H1 (cell line): ENCODE measurements at regions not wholly inside any gene's neighbourhood (a gene's known extent, or its start where the extent isn't known, plus 50 kb on each side); places are given as distances from the start of the nearest gene placed in this dataset.

ENCODE experiments used
- CTCF ChIA-PET: fragments of 300-600 bp; sonication (Branson Sonifier 250); formaldehyde crosslinking; loops from one replicate; lab custom pipeline; 2021; ENCODE audit not compliant: partially characterized antibody; lab: Charles Lee
- POLR2A ChIA-PET: fragments of 300-600 bp; sonication (Branson Sonifier 250); formaldehyde crosslinking; loops from one replicate; lab custom pipeline; 2021; ENCODE audit warnings: inconsistent platforms; ENCODE audit not compliant: partially characterized antibody; lab: Charles Lee
- DNase-seq, 2 experiments: peaks; one replicate each; pipeline versions ENCODE4 v3.0.0 to v3.0.0-alpha.2; 2010 to 2022; ENCODE audit warnings: low spot score in 2 of 2, low read depth in 1 of 2, mixed read lengths in 1 of 2
- FAIRE-seq: peaks from 2 replicates; lab custom pipeline; 2011; peaks lifted over from hg19 to GRCh38; lab: Jason Lieb, UNC
- H2AFZ ChIP-seq: 2 replicates; pipeline ENCODE4 v1.8.1; 2012; ENCODE audit warnings: low read length, inconsistent platforms
- H2AK5ac ChIP-seq: 2 replicates; pipeline ENCODE4 v1.6.1; 2013; ENCODE audit warnings: low read depth, low read length
- H2BK120ac ChIP-seq: replicated peaks from 2 replicates; pipeline ENCODE3; 2013; ENCODE audit warnings: low read depth, low read length, inconsistent platforms
- H2BK12ac ChIP-seq: 2 replicates; pipeline ENCODE4 v1.6.1; 2013; ENCODE audit warnings: low read depth, low read length
- H2BK15ac ChIP-seq: 2 replicates; pipeline ENCODE4 v1.6.1; 2013; ENCODE audit warnings: low read length
- H2BK20ac ChIP-seq: 2 replicates; pipeline ENCODE4 v1.6.1; 2013; ENCODE audit warnings: low read length
- H2BK5ac ChIP-seq: 2 replicates; pipeline ENCODE4 v1.6.1; 2013; ENCODE audit warnings: low read depth, low read length
- H3K14ac ChIP-seq: 2 replicates; pipeline ENCODE4 v1.6.1; 2013; ENCODE audit warnings: inconsistent platforms; ENCODE audit not compliant: insufficient read length
- H3K18ac ChIP-seq: 2 replicates; pipeline ENCODE4 v1.6.1; 2013; ENCODE audit warnings: low read length; ENCODE audit errors: extremely low read depth
- H3K23ac ChIP-seq: 2 replicates; pipeline ENCODE4 v1.6.1; 2013; ENCODE audit warnings: inconsistent platforms; ENCODE audit not compliant: insufficient read length
- H3K23me2 ChIP-seq: 2 replicates; pipeline ENCODE4 v1.6.1; 2013; ENCODE audit warnings: low read depth, low read length
- H3K27ac ChIP-seq: 2 replicates; pipeline ENCODE4 v1.6.1; 2011; ENCODE audit warnings: low read depth, low read length, inconsistent platforms
- H3K27me3 ChIP-seq, 4 experiments: replicated peaks in 1 of 4; 1 replicate in 1 of 4; 2 replicates in 3 of 4; pipeline versions ENCODE4 v1.6.1 to v1.8.1; 2011 to 2013; ENCODE audit warnings: low read length in 3 of 4, mild to moderate bottlenecking in 3 of 4, inconsistent platforms in 2 of 4, mixed read lengths in 2 of 4, moderate library complexity in 1 of 4; ENCODE audit not compliant: control insufficient read depth in 3 of 4, insufficient read depth in 3 of 4; ENCODE audit errors: extremely low read depth in 1 of 4
- H3K36me3 ChIP-seq, 4 experiments: 2 replicates each; pipeline versions ENCODE4 v1.6.1 to v1.8.1; 2011 to 2013; ENCODE audit warnings: mild to moderate bottlenecking in 4 of 4, low read length in 3 of 4, moderate library complexity in 2 of 4, control low read depth in 1 of 4, inconsistent platforms in 1 of 4; ENCODE audit not compliant: insufficient read depth in 4 of 4, control insufficient read depth in 2 of 4
- H3K4ac ChIP-seq: replicated peaks from 2 replicates; pipeline ENCODE3; 2013; ENCODE audit warnings: low read length, low read depth, mixed read lengths, inconsistent platforms; ENCODE audit not compliant: insufficient read length
- H3K4me1 ChIP-seq, 4 experiments: replicated peaks in 1 of 4; 1 replicate in 1 of 4; 2 replicates in 3 of 4; pipeline versions ENCODE4 v1.6.1 to v1.8.1; 2011 to 2013; ENCODE audit warnings: low read length in 3 of 4, inconsistent platforms in 2 of 4, mixed read lengths in 1 of 4; ENCODE audit not compliant: insufficient read depth in 4 of 4, control insufficient read depth in 3 of 4
- H3K4me2 ChIP-seq, 2 experiments: 2 replicates each; pipeline versions ENCODE4 v1.6.1 to v1.8.1; 2011 to 2013; ENCODE audit warnings: low read depth in 2 of 2, low read length in 2 of 2, control low read depth in 1 of 2, inconsistent platforms in 1 of 2, mild to moderate bottlenecking in 1 of 2; ENCODE audit not compliant: insufficient read depth in 1 of 2
- H3K4me3 ChIP-seq, 4 experiments: fragments of 200-600, 300-600 bp in 1 of 4; sonication (generic), shearing (Covaris generic), sonication (Bioruptor Twin) in 1 of 4; 2 replicates each; pipeline versions ENCODE4 v1.5.1 to v1.8.1; 2011 to 2016; ENCODE audit warnings: low read length in 4 of 4, low read depth in 3 of 4, control low read depth in 2 of 4, inconsistent platforms in 2 of 4, mild to moderate bottlenecking in 2 of 4, mixed read lengths in 1 of 4, moderate library complexity in 1 of 4; ENCODE audit not compliant: insufficient read depth in 2 of 4; ENCODE audit errors: extremely low read depth in 1 of 4
- H3K56ac ChIP-seq: replicated peaks from 2 replicates; pipeline ENCODE3; 2013; ENCODE audit warnings: low read depth, mild to moderate bottlenecking, mixed read lengths, low read length, inconsistent platforms; ENCODE audit not compliant: insufficient read length
- H3K79me1 ChIP-seq: 2 replicates; pipeline ENCODE4 v1.6.1; 2013; ENCODE audit warnings: low read depth, low read length, control low read depth
- H3K79me2 ChIP-seq, 2 experiments: 2 replicates each; pipeline versions ENCODE4 v1.6.1 to v1.8.1; 2012 to 2013; ENCODE audit warnings: low read length in 2 of 2, mild to moderate bottlenecking in 2 of 2, inconsistent platforms in 1 of 2; ENCODE audit not compliant: insufficient read depth in 2 of 2, control insufficient read depth in 1 of 2
- H3K9ac ChIP-seq, 4 experiments: replicated peaks in 1 of 4; 1 replicate in 1 of 4; 2 replicates in 3 of 4; pipeline versions ENCODE4 v1.6.1 to v1.8.1; 2011 to 2013; ENCODE audit warnings: low read depth in 3 of 4, low read length in 3 of 4, control low read depth in 2 of 4, mild to moderate bottlenecking in 2 of 4, moderate library complexity in 2 of 4, inconsistent platforms in 1 of 4; ENCODE audit errors: extremely low read depth in 1 of 4
- H3K9me3 ChIP-seq, 2 experiments: 2 replicates each; pipeline versions ENCODE4 v1.6.1 to v1.8.1; 2012 to 2013; ENCODE audit warnings: mild to moderate bottlenecking in 2 of 2, moderate library complexity in 2 of 2, control low read depth in 1 of 2, inconsistent platforms in 1 of 2, low read depth in 1 of 2, low read length in 1 of 2, mixed read lengths in 1 of 2; ENCODE audit not compliant: insufficient read depth in 2 of 2
- H4K20me1 ChIP-seq, 2 experiments: replicated peaks in 1 of 2; 2 replicates each; pipeline versions ENCODE3 to v1.8.1; 2011 to 2013; ENCODE audit warnings: inconsistent platforms in 2 of 2, low read length in 2 of 2, mild to moderate bottlenecking in 1 of 2; ENCODE audit not compliant: insufficient read depth in 2 of 2, control insufficient read depth in 1 of 2
- H4K5ac ChIP-seq: 2 replicates; pipeline ENCODE4 v1.6.1; 2013; ENCODE audit warnings: low read length, low read depth, mixed read lengths, inconsistent platforms; ENCODE audit not compliant: insufficient read length
- H4K8ac ChIP-seq: 2 replicates; pipeline ENCODE4 v1.8.0; 2013; ENCODE audit warnings: mild to moderate bottlenecking, moderate library complexity, low read length, inconsistent platforms; ENCODE audit not compliant: insufficient read depth; ENCODE audit errors: extremely low read depth
- H4K91ac ChIP-seq: replicated peaks from 2 replicates; pipeline ENCODE3; 2013; ENCODE audit warnings: low read length, mixed read lengths, inconsistent platforms; ENCODE audit not compliant: insufficient read length
- FOSL1 ChIP-seq: IDR thresholded peaks from 2 replicates; pipeline ENCODE4 v1.6.1; 2011; ENCODE audit warnings: mild to moderate bottlenecking, low read depth, low read length, moderate library complexity; ENCODE audit not compliant: insufficient read depth
- KDM1A ChIP-seq: fragments of 200-600, 300-600 bp; sonication (generic); IDR thresholded peaks from 2 replicates; pipeline ENCODE4 v1.7.1; 2016; ENCODE audit warnings: mild to moderate bottlenecking, low read length, borderline replicate concordance
- NRF1 ChIP-seq: IDR thresholded peaks from 2 replicates; pipeline ENCODE4 v1.6.1; 2011; ENCODE audit warnings: mild to moderate bottlenecking, low read depth, low read length, improper control_type of control experiment
- RAD21 ChIP-seq, 2 experiments: IDR thresholded peaks in 1 of 2; conservative IDR thresholded peaks in 1 of 2; 2 replicates each; pipeline ENCODE4 v1.6.1; 2011; ENCODE audit warnings: low read depth in 2 of 2, low read length in 2 of 2, improper control_type of control experiment in 1 of 2, inconsistent platforms in 1 of 2, mild to moderate bottlenecking in 1 of 2, moderate library complexity in 1 of 2
- SP4 ChIP-seq: IDR thresholded peaks from 2 replicates; pipeline ENCODE4 v1.6.1; 2012; ENCODE audit warnings: low read length, inconsistent platforms
- WGBS, 2 experiments: shearing (Covaris generic) in 1 of 2; methylation state at CpG; one replicate each; pipeline versions ENCODE4 v1.1.6 to v1.1.7; 2013 to 2015; ENCODE audit warnings: low lambda C conversion rate in 2 of 2, mixed read lengths in 2 of 2, inconsistent platforms in 1 of 2, low coverage in 1 of 2, missing lambda C conversion rate in 1 of 2; ENCODE audit not compliant: insufficient replicate concordance in 2 of 2, insufficient coverage in 1 of 2, insufficient read length in 1 of 2; ENCODE audit errors: extremely low coverage in 1 of 2, missing lambda C conversion rate in 1 of 2; 5-methylcytosine and 5-hydroxymethylcytosine counted together
- TF ChIP-seq, protein P1 (sequence below): IDR thresholded peaks from 2 replicates; pipeline ENCODE4 v1.6.1; 2012; ENCODE audit warnings: inconsistent platforms

GRCh38 chr13:71274923-71275608 lies 591.9 kb downstream of the DACH1 start:
- Histone ChIP-seq H3K23ac (no peak overlapping the region), H3K56ac (no peak overlapping the region), H3K14ac (no peak overlapping the region), H3K9me3 (no peaks in the 10 kb centered on the region), H4K91ac (no peak overlapping the region), H2BK12ac (no peak overlapping the region), H3K23me2 (no peaks in the 10 kb centered on the region), H3K79me2 (no peaks in the 10 kb centered on the region), H2BK120ac (no peak overlapping the region), H4K20me1 (no peaks in the 10 kb centered on the region), H3K27me3 (no peaks in the 10 kb centered on the region), H4K5ac (no peak overlapping the region), H3K4me3 (no peak overlapping the region), H2BK5ac (no peak overlapping the region), H3K9ac (no peak overlapping the region), H2BK20ac (no peak overlapping the region), H3K4me1 (no peaks in the 10 kb centered on the region), H3K79me1 (no peaks in the 10 kb centered on the region), H2AK5ac (no peak overlapping the region), H2AFZ (no peak overlapping the region), H3K4me2 (no peak overlapping the region), H2BK15ac (no peak overlapping the region), H3K36me3 (no peaks in the 10 kb centered on the region), H3K27ac (no peak overlapping the region), H3K4ac (no peak overlapping the region), H3K18ac (no peak overlapping the region), H4K8ac (no peak overlapping the region)
- FAIRE-seq: no peak
- ChIA-PET POLR2A (no interaction called here), CTCF (interaction anchor here (0.5 to 1.6 kb wide), 4 partner anchors 14 to 604 kb away, joined by 3 to 5 read pairs (median 4); no protein-coding TSS in a partner anchor)
- DNase-seq: no peak
- no peak for TF ChIP-seq SP4
- no peak for TF ChIP-seq NRF1
- TF ChIP-seq RAD21 (IDR thresholded peaks at IDR 0.05 in 1 of 2, conservative IDR thresholded peaks at IDR 0.05 in 1 of 2; ENCODE audit: low read depth in 2 of 2, low read length in 2 of 2): no peak
- no peak for TF ChIP-seq KDM1A
- no peak for TF ChIP-seq FOSL1
- TF ChIP-seq, protein P1, sequence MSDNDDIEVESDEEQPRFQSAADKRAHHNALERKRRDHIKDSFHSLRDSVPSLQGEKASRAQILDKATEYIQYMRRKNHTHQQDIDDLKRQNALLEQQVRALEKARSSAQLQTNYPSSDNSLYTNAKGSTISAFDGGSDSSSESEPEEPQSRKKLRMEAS: no peak
- 90% methylated on average over 5 of the region's 5 CpGs; no CpG with 5 or more reads in 1 of the 2 experiments for whole genome bisulfite sequencing, 2 experiments
